GM12892 (cell line): ENCODE measurements at regions not wholly inside any gene's neighbourhood (a gene's known extent, or its start where the extent isn't known, plus 50 kb on each side); places are given as distances from the start of the nearest gene placed in this dataset.

Source experiments
- POLR2A ChIP-seq: IDR thresholded peaks from 2 replicates; pipeline ENCODE4 v1.6.1; 2011; ENCODE audit warnings: low read depth, low read length, control low read depth
- POLR2AphosphoS5 ChIP-seq: IDR thresholded peaks from 2 replicates; pipeline ENCODE4 v1.6.1; 2011; ENCODE audit warnings: low read depth, low read length, control low read depth
- TAF1 ChIP-seq: IDR thresholded peaks from 2 replicates; pipeline ENCODE4 v1.6.1; 2011; ENCODE audit warnings: low read depth, mild to moderate bottlenecking, control low read depth, low read length, borderline replicate concordance

GRCh38 chr1:38652217-38652616 lies 207.4 kb downstream of the RRAGC start:
- TF ChIP-seq TAF1 = no peak
- TF ChIP-seq POLR2A = no peak
- no peak for TF ChIP-seq POLR2AphosphoS5
